ENCODE measurements at regions not wholly inside any gene's neighbourhood (a gene's known extent, or its start where the extent isn't known, plus 50 kb on each side); places are given as distances from the start of the nearest gene placed in this dataset.

- intact Hi-C loops (cut with micrococcal nuclease) = no loop called here
- no CpG with 5 or more reads among the region's 4 CpGs for WGBS, 2 experiments (ENCODE audit: extremely low coverage in 2 of 2, insufficient read length in 1 of 2)
- dilution Hi-C loops (cut with HindIII; ENCODE audit: low sequenced_read_pairs, unreplicated experiment) = no loop called here
These were observed 306.5 kb upstream of the ZNF521 start for GRCh38 chr18:25658476-25658875.

More at GRCh38 chr18:25658476-25658875, 306.5 kb upstream of the ZNF521 start:
- no peak overlapping the region for H3K9ac ChIP-seq (ENCODE audit: low read depth, low read length)
- H3K4me3 ChIP-seq (ENCODE audit: insufficient read depth, low read depth, low read length) = no peak overlapping the region
- H2BK20ac ChIP-seq (ENCODE audit: low read depth, low read length) = no peak overlapping the region
- TF ChIP-seq CHD1 (IDR thresholded peaks at IDR 0.05; ENCODE audit: low read depth, low read length) (no peak), RAD21 (IDR thresholded peaks at IDR 0.05; ENCODE audit: low read length) (no peak), MAFK (IDR thresholded peaks at IDR 0.05; ENCODE audit: low read depth, low read length) (no peak), RCOR1 (IDR thresholded peaks at IDR 0.05; ENCODE audit: insufficient replicate concordance, low read length) (no peak), ELK1 (IDR thresholded peaks at IDR 0.05; ENCODE audit: borderline replicate concordance, low read depth, low read length) (no peak), CEBPB (IDR thresholded peaks at IDR 0.05; ENCODE audit: low read depth, low read length) (no peak)
- H2AK9ac ChIP-seq (replicated peaks; ENCODE audit: low read depth, low read length, poor library complexity) = no peak overlapping the region
- H2BK5ac ChIP-seq (ENCODE audit: low read depth, low read length, poor library complexity, severe bottlenecking) = no peak overlapping the region
- no peak for DNase-seq
- H3K4me2 ChIP-seq (ENCODE audit: low read depth, low read length) = no peak overlapping the region
- no peak overlapping the region for H2BK15ac ChIP-seq (ENCODE audit: low read depth, low read length)
- H4K5ac ChIP-seq (ENCODE audit: low read depth, low read length) = no peak overlapping the region
- no peak overlapping the region for H2AK5ac ChIP-seq (ENCODE audit: low read depth, low read length)
- no peaks in the 10 kb centered on the region for H3K79me1 ChIP-seq (ENCODE audit: low read depth in 1 of 2, low read length in 2 of 2)
- no peak overlapping the region for H3K27ac ChIP-seq (ENCODE audit: insufficient read depth, low read length)
- no peak overlapping the region for H3K56ac ChIP-seq (ENCODE audit: extremely low read depth, insufficient read depth, low read length)
- H4K91ac ChIP-seq (ENCODE audit: insufficient read depth, low read depth, low read length) = no peak overlapping the region; the same call in 1 of the 2 replicates
- no peaks in the 10 kb centered on the region for H3K27me3 ChIP-seq (ENCODE audit: control insufficient read depth, insufficient read depth, low read length)
- H3K36me3 ChIP-seq (ENCODE audit: control insufficient read depth, insufficient read depth, low read length) = no peaks in the 10 kb centered on the region
- no TSS peak for BruUV-seq (replicated peaks)
- no peak overlapping the region for H2AFZ ChIP-seq (replicated peaks; ENCODE audit: low read length, poor library complexity)
- in situ Hi-C loops (cut with MboI; ENCODE audit: low sequenced_read_pairs) = no loop called here
- H3K4ac ChIP-seq (ENCODE audit: low read depth, low read length) = no peak overlapping the region
- CTCF ChIA-PET = no interaction called here
- H3K14ac ChIP-seq (replicated peaks; ENCODE audit: low read depth, low read length) = no peak overlapping the region
- no peaks in the 10 kb centered on the region for H3K9me3 ChIP-seq (ENCODE audit: control insufficient read depth, insufficient read depth, low read length)
- H3K18ac ChIP-seq (ENCODE audit: low read depth, low read length) = no peak overlapping the region
- H2BK120ac ChIP-seq (ENCODE audit: low read depth, low read length) = no peak overlapping the region
- no peak overlapping the region for H3K23ac ChIP-seq (ENCODE audit: low read depth, low read length)
- ATAC-seq (ENCODE audit: low read depth) = no peak
- POLR2A ChIA-PET (ENCODE audit: unreplicated experiment) = no interaction called here
- peaks cover 3% of the 10 kb centered on the region for H3K4me1 ChIP-seq (ENCODE audit: control insufficient read depth, insufficient read depth, low read length)
- no peaks in the 10 kb centered on the region for H4K20me1 ChIP-seq (ENCODE audit: insufficient read depth, low read length)
- H3K9me1 ChIP-seq (ENCODE audit: insufficient read depth, low read length) = no peaks in the 10 kb centered on the region
- H4K8ac ChIP-seq (ENCODE audit: low read depth in 2 of 2, low read length in 2 of 2) = no peak overlapping the region

Data from IMR-90 (cell line).